LoVo (cell line): ENCODE measurements at regions not wholly inside any gene's neighbourhood (a gene's known extent, or its start where the extent isn't known, plus 50 kb on each side); places are given as distances from the start of the nearest gene placed in this dataset.

Source experiments
- DNase-seq: peaks from one replicate; pipeline ENCODE4 v3.0.0-alpha.2; 2016; ENCODE audit warnings: low spot score

- DNase-seq, result no peak
Measured at GRCh38 chr1:111556325-111557037, 53.0 kb upstream of the ADORA3 start.

DNA sequence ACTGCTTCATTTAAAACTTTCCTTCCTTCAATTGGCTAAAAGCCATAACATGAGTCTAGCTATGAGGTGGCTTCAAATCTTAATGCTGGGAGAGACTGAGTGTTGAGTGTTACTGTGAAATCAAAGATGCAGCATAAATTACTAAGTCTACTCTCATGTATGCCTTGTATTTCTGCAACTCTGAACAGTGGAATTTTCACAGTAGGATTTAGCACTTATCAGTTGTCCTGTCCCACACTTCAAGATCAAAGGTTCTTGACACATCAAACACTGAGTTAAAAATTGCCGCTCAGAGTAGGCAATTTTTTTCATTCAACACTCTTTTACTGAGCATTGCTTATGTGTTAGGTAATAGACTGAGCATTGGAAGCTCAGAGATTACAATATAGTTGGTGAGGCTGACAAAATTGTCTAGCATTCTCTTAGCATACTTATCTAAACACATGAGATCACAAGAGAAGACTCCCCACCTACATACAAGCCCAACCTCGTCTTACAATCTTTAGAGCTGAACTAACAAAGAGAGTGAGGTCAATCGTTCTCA is 56.4 kb upstream of the ADORA3 start:
- DNase-seq, result no peak

DNA sequence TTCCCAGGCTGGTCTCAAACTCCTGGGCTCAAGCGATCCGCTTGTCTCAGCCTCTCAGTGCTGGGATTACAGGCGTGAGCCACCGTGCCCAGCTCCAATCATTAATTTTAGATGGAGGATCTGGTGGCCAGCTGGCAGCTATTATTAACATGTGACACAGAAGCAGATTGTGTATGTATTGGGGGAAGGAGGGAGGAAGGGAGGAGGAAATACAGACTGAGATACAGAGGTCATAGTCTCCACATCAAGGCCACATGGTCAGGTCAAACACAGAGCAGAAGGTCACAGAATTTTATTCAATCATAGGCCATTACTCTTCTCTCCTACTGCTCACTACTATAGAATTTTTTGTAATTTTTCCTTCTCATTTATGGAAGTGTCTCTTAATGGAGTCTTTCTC is 57.9 kb upstream of the ADORA3 start:
- DNase-seq, result no peak

- DNase-seq, result peak; percentile 6
Measured at GRCh38 chr1:111563619-111564018, 56.0 kb upstream of the RAP1A start.

- DNase-seq, result no peak
Measured at GRCh38 chr1:111565079-111565478, 54.5 kb upstream of the RAP1A start.

GRCh38 chr1:111565968-111566367 is 53.6 kb upstream of the RAP1A start:
- no peak for DNase-seq

- DNase-seq, result no peak
Measured at GRCh38 chr1:111568160-111568647, 51.4 kb upstream of the RAP1A start.
